Renal pelvis (tissue), 1 donor: ENCODE measurements at regions not wholly inside any gene's neighbourhood (a gene's known extent, or its start where the extent isn't known, plus 50 kb on each side); places are given as distances from the start of the nearest gene placed in this dataset.
"Not testable (repeated sequence)": the region's sequence is repeated elsewhere in the genome, so short reads cannot be mapped to it uniquely, and the experiment has no call there.

ENCODE experiments used
- DNase-seq: peaks from one replicate; pipeline ENCODE4 v3.0.0-alpha.2; 2013

DNA sequence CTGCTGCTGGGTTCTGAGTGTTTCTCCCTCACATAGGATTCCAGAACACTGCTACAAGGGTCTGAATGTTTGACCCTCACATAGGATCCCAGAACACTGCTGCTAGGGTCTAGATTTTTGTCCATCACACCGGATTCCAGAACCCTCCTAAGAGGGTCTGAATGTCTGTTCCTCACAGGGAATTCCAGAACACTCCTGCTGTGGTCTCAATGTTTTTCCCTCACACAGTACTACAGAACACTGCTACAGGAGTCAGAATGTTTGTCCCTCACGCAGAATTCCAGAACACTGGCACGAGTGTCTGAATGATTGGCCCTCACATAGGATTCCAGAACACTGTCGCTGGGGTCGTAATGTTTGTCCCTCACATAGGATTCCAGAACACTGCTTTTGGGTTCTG lies 221.6 kb downstream of the FOXD4L6 start:
- not testable (repeated sequence) for DNase-seq

DNA sequence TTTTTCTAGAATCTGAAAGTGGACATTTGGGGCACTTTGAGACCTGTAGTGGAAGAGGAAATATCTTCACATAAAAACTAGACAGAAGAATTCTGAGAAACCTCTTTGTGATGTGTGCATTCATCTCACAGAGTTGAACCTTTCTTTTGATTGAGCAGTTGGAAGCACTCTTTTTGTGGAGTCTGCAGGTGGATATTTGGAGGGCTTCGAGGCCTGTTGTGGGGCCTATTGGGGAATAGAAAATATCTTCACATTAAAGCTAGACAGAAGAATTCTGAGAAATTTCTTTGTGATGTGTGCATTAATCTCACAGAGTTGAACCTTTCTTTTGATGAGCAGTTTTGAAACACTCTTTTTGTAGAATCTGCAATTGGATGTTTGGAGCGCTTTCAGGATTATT lies 236.2 kb downstream of the FOXD4L6 start:
- not testable (repeated sequence) for DNase-seq

- not testable (repeated sequence) for DNase-seq
Observed at GRCh38 chr9:40885858-40886257, 242.6 kb downstream of the FOXD4L6 start.

DNA sequence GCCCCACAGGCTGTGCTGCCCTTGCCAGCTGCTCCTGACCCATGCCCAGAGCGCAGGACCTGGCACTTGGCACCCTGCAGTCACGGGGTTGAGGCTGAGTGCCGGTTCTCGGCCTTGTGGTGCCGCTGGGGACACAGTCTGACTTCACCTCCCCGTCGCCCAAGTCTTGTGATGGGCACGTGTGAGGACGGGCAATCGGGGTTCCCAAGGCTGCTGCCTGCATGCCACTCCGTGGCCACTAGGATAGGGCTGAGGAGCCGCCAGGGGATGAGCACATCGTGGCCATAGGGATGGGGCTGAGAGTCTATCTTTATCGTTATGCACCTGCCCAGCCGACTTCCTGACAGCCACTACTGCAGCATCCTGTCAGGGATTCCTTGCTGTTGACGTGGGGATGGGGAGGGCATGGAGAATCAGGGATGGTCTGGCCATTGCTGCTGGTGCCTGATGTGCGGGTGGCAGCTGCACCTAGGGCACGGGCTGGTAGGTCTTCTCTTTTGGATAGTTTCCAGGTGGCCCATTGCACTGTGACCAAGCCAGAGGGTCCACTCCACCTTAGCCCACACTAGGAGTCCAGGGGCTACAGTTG lies 243.5 kb downstream of the FOXD4L6 start:
- not testable (repeated sequence) for DNase-seq

GRCh38 chr9:40884072-40884901 lies 244.2 kb downstream of the FOXD4L6 start:
- DNase-seq: no peak

GRCh38 chr9:40883423-40884071 lies 244.9 kb downstream of the FOXD4L6 start:
- DNase-seq: not testable (repeated sequence)

GRCh38 chr9:40873753-40874295 lies 254.7 kb downstream of the FOXD4L6 start:
- DNase-seq: not testable (repeated sequence)

- DNase-seq: not testable (repeated sequence)
Observed at GRCh38 chr9:40868437-40868836, 260.0 kb downstream of the FOXD4L6 start.
